ENCODE measurements at regions not wholly inside any gene's neighbourhood (a gene's known extent, or its start where the extent isn't known, plus 50 kb on each side); places are given as distances from the start of the nearest gene placed in this dataset.

- DNase-seq (ENCODE audit: low spot score), result no peak
These were observed 178.0 kb upstream of the ANKRD50 start for GRCh38 chr4:124890522-124890921.

- no peak for DNase-seq (ENCODE audit: low spot score)
These were observed 175.2 kb upstream of the ANKRD50 start for GRCh38 chr4:124887739-124888138.

GRCh38 chr4:124884316-124884715, 171.8 kb upstream of the ANKRD50 start:
- DNase-seq (ENCODE audit: low spot score), result no peak

- no peak for DNase-seq (ENCODE audit: low spot score)
These were observed 171.1 kb upstream of the ANKRD50 start for GRCh38 chr4:124883632-124884031.

- DNase-seq (ENCODE audit: low spot score), result peak; percentile 5
These were observed 166.7 kb upstream of the ANKRD50 start for GRCh38 chr4:124879195-124879594.

- no peak for DNase-seq (ENCODE audit: low spot score)
These were observed 161.6 kb upstream of the ANKRD50 start for GRCh38 chr4:124874172-124874450.

GRCh38 chr4:124873361-124874171, 161.0 kb upstream of the ANKRD50 start:
- no peak for DNase-seq (ENCODE audit: low spot score)

- no peak for DNase-seq (ENCODE audit: low spot score)
These were observed 160.1 kb upstream of the ANKRD50 start for GRCh38 chr4:124872659-124873058.

GRCh38 chr4:124869961-124870495, 157.5 kb upstream of the ANKRD50 start:
- DNase-seq (ENCODE audit: low spot score), result no peak

- DNase-seq (ENCODE audit: low spot score), result no peak
These were observed 156.0 kb upstream of the ANKRD50 start for GRCh38 chr4:124868495-124868894.

GRCh38 chr4:124867536-124867935, 155.0 kb upstream of the ANKRD50 start:
- DNase-seq (ENCODE audit: low spot score), result no peak

GRCh38 chr4:124866301-124866700, 153.8 kb upstream of the ANKRD50 start:
- DNase-seq (ENCODE audit: low spot score), result no peak

- DNase-seq (ENCODE audit: low spot score), result no peak
These were observed 150.6 kb upstream of the ANKRD50 start for GRCh38 chr4:124863040-124863545.

- DNase-seq (ENCODE audit: low spot score), result no peak
These were observed 149.7 kb upstream of the ANKRD50 start for GRCh38 chr4:124862261-124862660.

- DNase-seq (ENCODE audit: low spot score), result no peak
These were observed 149.2 kb upstream of the ANKRD50 start for GRCh38 chr4:124861761-124862160.

- DNase-seq (ENCODE audit: low spot score), result no peak
These were observed 142.4 kb upstream of the ANKRD50 start for GRCh38 chr4:124854968-124855367.

GRCh38 chr4:124851741-124852140, 139.2 kb upstream of the ANKRD50 start:
- DNase-seq (ENCODE audit: low spot score), result no peak

GRCh38 chr4:124846306-124846705, 133.8 kb upstream of the ANKRD50 start:
- no peak for DNase-seq (ENCODE audit: low spot score)

GRCh38 chr4:124839786-124840390, 127.4 kb upstream of the ANKRD50 start:
- no peak for DNase-seq (ENCODE audit: low spot score)

GRCh38 chr4:124833831-124834505, 121.4 kb upstream of the ANKRD50 start:
- no peak for DNase-seq (ENCODE audit: low spot score)

- no peak for DNase-seq (ENCODE audit: low spot score)
These were observed 115.8 kb upstream of the ANKRD50 start for GRCh38 chr4:124828382-124828781.

GRCh38 chr4:124817531-124817930, 105.0 kb upstream of the ANKRD50 start:
- no peak for DNase-seq (ENCODE audit: low spot score)
